Liver (tissue), 8 donors: ENCODE measurements at regions not wholly inside any gene's neighbourhood (a gene's known extent, or its start where the extent isn't known, plus 50 kb on each side); places are given as distances from the start of the nearest gene placed in this dataset.

Source experiments
- DNase-seq: peaks from one replicate; pipeline ENCODE4 v3.0.0-alpha.2; 2017; ENCODE audit warnings: low spot score
- H3K27ac ChIP-seq, 2 donors: one replicate each; pipeline ENCODE4 v1.7.0; 2013; ENCODE audit warnings: inconsistent platforms in 2 of 2, low read length in 2 of 2, control low read depth in 1 of 2, low read depth in 1 of 2, mild to moderate bottlenecking in 1 of 2
- H3K27me3 ChIP-seq, 4 donors: one replicate each; pipeline versions ENCODE4 v1.6.1 to v1.7.0; 2013; ENCODE audit warnings: low read length in 3 of 4, inconsistent platforms in 1 of 4, mild to moderate bottlenecking in 1 of 4, moderate library complexity in 1 of 4; ENCODE audit not compliant: control insufficient read depth in 4 of 4, insufficient read depth in 4 of 4
- H3K36me3 ChIP-seq, 4 donors: one replicate each; pipeline versions ENCODE4 v1.6.1 to v1.7.0; 2013; ENCODE audit warnings: low read length in 3 of 4, mild to moderate bottlenecking in 3 of 4, low read depth in 1 of 4, moderate library complexity in 1 of 4; ENCODE audit not compliant: control insufficient read depth in 4 of 4, insufficient read depth in 3 of 4
- H3K4me1 ChIP-seq, 4 donors: one replicate each; pipeline versions ENCODE4 v1.6.1 to v1.7.0; 2013; ENCODE audit warnings: low read length in 3 of 4, mild to moderate bottlenecking in 3 of 4, moderate library complexity in 1 of 4; ENCODE audit not compliant: control insufficient read depth in 4 of 4, insufficient read depth in 4 of 4
- H3K4me3 ChIP-seq, 3 donors: one replicate each; pipeline versions ENCODE4 v1.6.1 to v1.7.0; 2013; ENCODE audit warnings: low read length in 3 of 3, control low read depth in 1 of 3, low read depth in 1 of 3, mild to moderate bottlenecking in 1 of 3
- H3K9ac ChIP-seq, 2 donors: one replicate each; pipeline ENCODE4 v1.7.0; 2013; ENCODE audit warnings: low read length in 2 of 2, mild to moderate bottlenecking in 2 of 2, moderate library complexity in 2 of 2, control low read depth in 1 of 2, low read depth in 1 of 2
- H3K9me3 ChIP-seq, 4 donors: one replicate each; pipeline versions ENCODE4 v1.6.1 to v1.7.0; 2013; ENCODE audit warnings: low read length in 3 of 4; ENCODE audit not compliant: control insufficient read depth in 4 of 4
- ATF3 ChIP-seq: IDR thresholded peaks from 2 replicates; pipeline ENCODE4 v1.6.1; 2016; ENCODE audit warnings: antibody characterized with exemption
- CTCF ChIP-seq: fragments of 150-350 bp; IDR thresholded peaks from 2 replicates; pipeline ENCODE4 v1.5.1; 2017; ENCODE audit warnings: improper control_type of control experiment, low read depth, low read length; ENCODE audit not compliant: missing input control
- EGR1 ChIP-seq, 2 donors: IDR thresholded peaks; 2 replicates each; pipeline ENCODE4 v1.6.1; 2016 to 2018; ENCODE audit warnings: antibody characterized with exemption in 2 of 2, low read depth in 2 of 2
- FOXA1 ChIP-seq: IDR thresholded peaks from 2 replicates; pipeline ENCODE4 v1.6.1; 2016; ENCODE audit warnings: antibody characterized with exemption
- FOXA2 ChIP-seq: IDR thresholded peaks from 2 replicates; pipeline ENCODE4 v1.6.1; 2016; ENCODE audit warnings: antibody characterized with exemption
- GABPA ChIP-seq, 2 donors: IDR thresholded peaks in 1 of 2; conservative IDR thresholded peaks in 1 of 2; 2 replicates each; pipeline ENCODE4 v1.6.1; 2016; ENCODE audit warnings: antibody characterized with exemption in 2 of 2, mild to moderate bottlenecking in 1 of 2, moderate library complexity in 1 of 2
- HNF4A ChIP-seq, 2 donors: conservative IDR thresholded peaks; 2 replicates each; pipeline ENCODE4 v1.6.1; 2016; ENCODE audit warnings: antibody characterized with exemption in 2 of 2, mild to moderate bottlenecking in 2 of 2
- HNF4G ChIP-seq: IDR thresholded peaks from 2 replicates; pipeline ENCODE4 v1.6.1; 2016; ENCODE audit warnings: antibody characterized with exemption
- JUND ChIP-seq, 2 donors: IDR thresholded peaks; 2 replicates each; pipeline ENCODE4 v1.6.1; 2016; ENCODE audit warnings: antibody characterized with exemption in 2 of 2
- MAX ChIP-seq: IDR thresholded peaks from 2 replicates; pipeline ENCODE4 v1.6.1; 2016; ENCODE audit warnings: antibody characterized with exemption
- NR2F2 ChIP-seq: IDR thresholded peaks from 2 replicates; pipeline ENCODE4 v1.6.1; 2016; ENCODE audit warnings: antibody characterized with exemption
- RAD21 ChIP-seq, 2 donors: IDR thresholded peaks; 2 replicates each; pipeline ENCODE4 v1.6.1; 2016; ENCODE audit warnings: antibody characterized with exemption in 2 of 2, mild to moderate bottlenecking in 2 of 2
- REST ChIP-seq: IDR thresholded peaks from 2 replicates; pipeline ENCODE4 v1.6.1; 2016; ENCODE audit warnings: antibody characterized with exemption, mild to moderate bottlenecking
- RXRA ChIP-seq, 2 donors: IDR thresholded peaks; 2 replicates each; pipeline ENCODE4 v1.6.1; 2017 to 2018; ENCODE audit warnings: antibody characterized with exemption in 2 of 2, mild to moderate bottlenecking in 1 of 2
- SP1 ChIP-seq: IDR thresholded peaks from 2 replicates; pipeline ENCODE4 v1.6.1; 2018; ENCODE audit warnings: antibody characterized with exemption, mild to moderate bottlenecking
- TAF1 ChIP-seq: conservative IDR thresholded peaks from 2 replicates; pipeline ENCODE4 v1.6.1; 2016; ENCODE audit warnings: antibody characterized with exemption, mild to moderate bottlenecking
- YY1 ChIP-seq: IDR thresholded peaks from 2 replicates; pipeline ENCODE4 v1.6.1; 2016; ENCODE audit warnings: antibody characterized with exemption, mild to moderate bottlenecking
- ZBTB33 ChIP-seq: IDR thresholded peaks from 2 replicates; pipeline ENCODE4 v1.6.1; 2016; ENCODE audit warnings: antibody characterized with exemption
- WGBS: extraction: QIAGEN DNeasy Blood & Tissue Kit; methylation state at CpG from one replicate; pipeline ENCODE4 v1.1.7; 2013; 5-methylcytosine and 5-hydroxymethylcytosine counted together
- donor health status: healthy.
- donor health status: healthy.
- donor health status: healthy.
- donor health status: healthy.
- donor health status: healthy.

- no peak for TF ChIP-seq NR2F2
- TF ChIP-seq REST = no peak
- no peak for TF ChIP-seq FOXA1
- no peak for TF ChIP-seq GABPA (IDR thresholded peaks at IDR 0.05 in 1 of 2, conservative IDR thresholded peaks at IDR 0.05 in 1 of 2)
- TF ChIP-seq HNF4A (conservative IDR thresholded peaks at IDR 0.05) = no peak
- no peak for TF ChIP-seq RXRA (IDR thresholded peaks at IDR 0.05)
- TF ChIP-seq JUND (IDR thresholded peaks at IDR 0.05) = no peak
- no peak for TF ChIP-seq HNF4G
- no peak for TF ChIP-seq ZBTB33
- no peak for TF ChIP-seq MAX
- no peak for TF ChIP-seq RAD21 (IDR thresholded peaks at IDR 0.05)
- TF ChIP-seq CTCF = no peak
- TF ChIP-seq ATF3 = no peak
- TF ChIP-seq FOXA2 = no peak
- no peak for TF ChIP-seq SP1
- no peak for TF ChIP-seq TAF1
- TF ChIP-seq EGR1 (IDR thresholded peaks at IDR 0.05; ENCODE audit: low read depth in 2 of 2) = no peak
- TF ChIP-seq YY1 = no peak
- 93% methylated on average over 11 of the region's 11 CpGs for whole genome bisulfite sequencing
- H3K4me1 ChIP-seq = peaks cover 0 to 5% (median 2%) of the 10 kb centered on the region in 4 donors
- no peak overlapping the region for H3K9ac ChIP-seq
- DNase-seq = no peak
- H3K36me3 ChIP-seq = no peaks in the 10 kb centered on the region
- H3K4me3 ChIP-seq = no peak overlapping the region
- no peaks in the 10 kb centered on the region for H3K27me3 ChIP-seq
- no peaks in the 10 kb centered on the region for H3K9me3 ChIP-seq
- no peak overlapping the region for H3K27ac ChIP-seq
Measured at GRCh38 chr15:66942649-66943390, 122.6 kb upstream of the SMAD3 start.
